Ovary (tissue), 7 donors: ENCODE measurements at regions not wholly inside any gene's neighbourhood (a gene's known extent, or its start where the extent isn't known, plus 50 kb on each side); places are given as distances from the start of the nearest gene placed in this dataset.

Source experiments
- DNase-seq, 5 donors: peaks; one replicate each; pipeline ENCODE4 v3.0.0-alpha.2; 2019 to 2020
- H3K27ac ChIP-seq, 2 donors: fragments of 200-600 bp; one replicate each; pipeline versions ENCODE4 v1.5.1 to v1.8.0; 2019 to 2022
- H3K27me3 ChIP-seq: fragments of 200-600 bp; one replicate; pipeline ENCODE4 v1.8.0; 2022
- H3K36me3 ChIP-seq: fragments of 200-600 bp; sonication (generic); one replicate; pipeline ENCODE4 v1.5.1; 2019
- H3K4me1 ChIP-seq: one replicate; pipeline ENCODE4 v1.8.1; 2013; ENCODE audit warnings: mild to moderate bottlenecking, moderate library complexity; ENCODE audit not compliant: insufficient read depth
- H3K4me3 ChIP-seq: fragments of 200-600 bp; sonication (generic); one replicate; pipeline ENCODE4 v1.5.1; 2017
- H3K9me3 ChIP-seq, 2 donors: fragments of 200-600 bp in 1 of 2; sonication (generic) in 1 of 2; one replicate each; pipeline versions ENCODE4 v1.5.1 to v1.8.1; 2013 to 2019; ENCODE audit warnings: mild to moderate bottlenecking in 1 of 2, moderate library complexity in 1 of 2
- CTCF ChIP-seq, 3 donors: fragments of 450-650 bp in 2 of 3; fragments of 200-600 bp in 1 of 3; IDR thresholded peaks; one replicate each; pipeline versions ENCODE4 v1.5.1 to v1.8.0; 2016 to 2022; ENCODE audit warnings: antibody characterized with exemption in 3 of 3, mild to moderate bottlenecking in 1 of 3
- EP300 ChIP-seq: sonication (generic); formaldehyde crosslinking; IDR thresholded peaks from one replicate; pipeline ENCODE4 v1.6.1; 2017; ENCODE audit warnings: antibody characterized with exemption
- POLR2A ChIP-seq: fragments of 450-650 bp; IDR thresholded peaks from one replicate; pipeline ENCODE4 v1.6.1; 2017; ENCODE audit warnings: antibody characterized with exemption, mild to moderate bottlenecking, moderate library complexity
- WGBS, 3 donors: extraction: QIAGEN DNeasy Blood & Tissue Kit in 1 of 3; methylation state at CpG; one replicate each; pipeline versions ENCODE4 v1.1.5 to v1.1.7; 2013 to 2017; 5-methylcytosine and 5-hydroxymethylcytosine counted together
- intact Hi-C, 4 donors: fragments of 100-400 bp; cut with DNase I; formaldehyde crosslinking; loops; one replicate each; pipeline versions ENCODE4 v1.11.0 to v1.15.1; 2022 to 2023
- donor health status: DM: no; HTN: no; CAD: no; lungs with moderate emphysema.
- donor health status: DM: no; HTN: no; CAD: no.
- donor health status: Bipolar disorder and iron deficiency.
- donor health status: DM: no; HTN: no; CAD: no.
- donor health status: DM: yes; HTN: yes; CAD: no.

GRCh38 chr16:62596584-62596983 is 560.3 kb upstream of the CDH8 start:
- Histone ChIP-seq H3K27ac (no peak overlapping the region), H3K4me3 (no peak overlapping the region), H3K36me3 (no peaks in the 10 kb centered on the region), H3K9me3 (no peaks in the 10 kb centered on the region), H3K27me3 (no peaks in the 10 kb centered on the region), H3K4me1 (no peaks in the 10 kb centered on the region)
- DNase-seq, result no peak
- intact Hi-C loops, result no loop called here
- TF ChIP-seq CTCF (IDR thresholded peaks at IDR 0.05), result no peak
- no peak for TF ChIP-seq EP300
- no peak for TF ChIP-seq POLR2A
- 0 to 2% (median 1%) methylated on average over 1 of the region's 1 CpG for WGBS, 3 donors

GRCh38 chr16:62596125-62596524 is 559.9 kb upstream of the CDH8 start:
- no peak overlapping the region for H3K4me3 ChIP-seq
- no peaks in the 10 kb centered on the region for H3K4me1 ChIP-seq
- no peaks in the 10 kb centered on the region for H3K36me3 ChIP-seq
- H3K9me3 ChIP-seq, result no peaks in the 10 kb centered on the region
- no peak overlapping the region for H3K27ac ChIP-seq
- intact Hi-C loops, result no loop called here
- WGBS, 3 donors, result 22 to 33% (median 26%) methylated on average over 6 of the region's 6 CpGs
- no peak for TF ChIP-seq CTCF (IDR thresholded peaks at IDR 0.05)
- TF ChIP-seq EP300, result no peak
- no peak for TF ChIP-seq POLR2A
- no peak for DNase-seq
- H3K27me3 ChIP-seq, result no peaks in the 10 kb centered on the region

GRCh38 chr16:62586128-62586862 is 550.1 kb upstream of the CDH8 start:
- 43 to 61% (median 44%) methylated on average over 3 of the region's 3 CpGs for WGBS, 3 donors
- intact Hi-C loops, result no loop called here
- TF ChIP-seq CTCF (IDR thresholded peaks at IDR 0.05), result no peak
- TF ChIP-seq POLR2A, result no peak
- no peak for TF ChIP-seq EP300

GRCh38 chr16:62585041-62585545 is 548.9 kb upstream of the CDH8 start:
- Histone ChIP-seq H3K36me3 (no peaks in the 10 kb centered on the region), H3K4me3 (no peak overlapping the region), H3K27me3 (no peaks in the 10 kb centered on the region), H3K9me3 (no peaks in the 10 kb centered on the region), H3K4me1 (no peaks in the 10 kb centered on the region), H3K27ac (no peak overlapping the region)
- WGBS, 3 donors, result 40 to 56% (median 54%) methylated on average over 2 of the region's 2 CpGs
- intact Hi-C loops, result no loop called here
- TF ChIP-seq POLR2A, result no peak
- no peak for TF ChIP-seq EP300
- no peak for TF ChIP-seq CTCF (IDR thresholded peaks at IDR 0.05)
- no peak for DNase-seq

More at GRCh38 chr16:62586128-62586862, 550.1 kb upstream of the CDH8 start:
- no peak for DNase-seq
- Histone ChIP-seq H3K4me3 (no peak overlapping the region), H3K9me3 (no peaks in the 10 kb centered on the region), H3K4me1 (no peaks in the 10 kb centered on the region), H3K36me3 (no peaks in the 10 kb centered on the region), H3K27me3 (no peaks in the 10 kb centered on the region), H3K27ac (no peak overlapping the region)
